MCF 10A (cell line): ENCODE measurements at regions not wholly inside any gene's neighbourhood (a gene's known extent, or its start where the extent isn't known, plus 50 kb on each side); places are given as distances from the start of the nearest gene placed in this dataset.

Experiments used
- BruUV-seq: library from RNA; stranded (reverse); fragments of 400-500 nt; replicated peaks from 2 replicates; lab custom pipeline; 2021; lab: Mats Ljungman, UMichigan
- CTCF ChIA-PET: fragments of 300-600 bp; sonication (Branson Sonifier 250); formaldehyde crosslinking; extraction: SDS; loops from one replicate; lab custom pipeline; 2021; ENCODE audit warnings: antibody characterized with exemption, inconsistent platforms; lab: Yijun Ruan, JAX
- POLR2A ChIA-PET: fragments of 300-600, 350-650 bp; sonication (Branson Sonifier 250); formaldehyde crosslinking; extraction: SDS; loops from one replicate; lab custom pipeline; 2020; ENCODE audit warnings: antibody characterized with exemption, inconsistent platforms; lab: Yijun Ruan, JAX
- DNase-seq: peaks from one replicate; pipeline ENCODE4 v3.0.0-alpha.2; 2018; ENCODE audit not compliant: unreplicated experiment
- H3K27ac Mint-ChIP-seq: one replicate; pipeline ENCODE4 v1.8.0; 2022; ENCODE audit warnings: mild to moderate bottlenecking, low read depth, mixed read lengths; ENCODE audit not compliant: unreplicated experiment
- H3K27me3 Mint-ChIP-seq: one replicate; pipeline ENCODE4 v1.8.0; 2022; ENCODE audit warnings: mixed read lengths; ENCODE audit not compliant: insufficient read depth, unreplicated experiment
- H3K36me3 Mint-ChIP-seq: one replicate; pipeline ENCODE4 v1.8.0; 2022; ENCODE audit warnings: mild to moderate bottlenecking, moderate library complexity, mixed read lengths; ENCODE audit not compliant: insufficient read depth, unreplicated experiment
- H3K4me1 Mint-ChIP-seq: one replicate; pipeline ENCODE4 v1.8.0; 2022; ENCODE audit warnings: mixed read lengths; ENCODE audit not compliant: insufficient read depth, unreplicated experiment
- H3K4me3 Mint-ChIP-seq: one replicate; pipeline ENCODE4 v1.8.0; 2022; ENCODE audit warnings: mild to moderate bottlenecking, moderate library complexity, mixed read lengths; ENCODE audit not compliant: unreplicated experiment
- H3K9me3 Mint-ChIP-seq: one replicate; pipeline ENCODE4 v1.8.0; 2022; ENCODE audit warnings: mixed read lengths; ENCODE audit not compliant: unreplicated experiment
- intact Hi-C: fragments of 100-400 bp; cut with micrococcal nuclease; formaldehyde crosslinking; loops from 2 replicates; pipeline ENCODE4 v1.14.1; 2022
- TF ChIP-seq, protein P1 (sequence below): fragments of 200-600 bp; IDR thresholded peaks from one replicate; pipeline ENCODE4 v1.8.0; 2022; ENCODE audit warnings: antibody characterized with exemption, mild to moderate bottlenecking; ENCODE audit not compliant: unreplicated experiment

DNA sequence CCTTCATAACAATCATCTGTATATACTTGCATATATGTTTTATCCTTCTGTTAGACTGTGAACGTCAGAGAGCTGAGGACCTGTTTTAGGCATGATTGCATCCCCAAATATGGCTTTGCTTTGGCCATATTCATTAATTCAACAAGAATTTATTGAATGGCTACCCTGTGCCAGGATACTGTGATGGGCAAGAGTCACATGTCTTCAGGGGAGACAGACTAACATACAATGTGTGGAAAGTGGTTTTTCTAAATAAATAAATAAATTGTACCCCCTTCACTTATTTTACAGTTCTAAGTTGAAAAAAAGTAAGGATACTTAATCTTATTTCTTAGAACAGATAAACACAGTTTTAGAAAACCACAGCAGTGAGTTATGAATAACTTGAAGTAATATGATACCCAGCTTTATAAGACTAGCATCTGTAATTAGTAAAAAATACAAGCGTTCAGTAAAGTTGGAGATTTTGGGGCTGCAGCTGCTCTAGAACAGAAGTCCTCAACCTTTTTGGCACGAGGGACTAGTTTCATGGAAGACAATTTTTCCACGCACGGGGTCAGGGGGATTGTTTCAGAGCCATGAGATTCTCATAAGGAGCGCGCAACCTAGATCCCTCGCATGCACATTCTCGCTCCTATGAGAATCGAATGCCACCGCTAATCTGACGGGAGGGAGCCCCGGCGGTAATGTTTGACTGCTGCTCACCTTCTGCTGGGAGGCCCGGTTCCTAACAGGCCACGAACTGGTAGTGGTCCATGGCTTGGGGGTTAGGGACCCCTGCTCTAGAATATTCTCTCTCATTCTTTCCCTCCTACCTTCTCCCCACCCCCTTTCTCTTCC is 89.4 kb upstream of the MTPN start:
- TF ChIP-seq, protein P1, sequence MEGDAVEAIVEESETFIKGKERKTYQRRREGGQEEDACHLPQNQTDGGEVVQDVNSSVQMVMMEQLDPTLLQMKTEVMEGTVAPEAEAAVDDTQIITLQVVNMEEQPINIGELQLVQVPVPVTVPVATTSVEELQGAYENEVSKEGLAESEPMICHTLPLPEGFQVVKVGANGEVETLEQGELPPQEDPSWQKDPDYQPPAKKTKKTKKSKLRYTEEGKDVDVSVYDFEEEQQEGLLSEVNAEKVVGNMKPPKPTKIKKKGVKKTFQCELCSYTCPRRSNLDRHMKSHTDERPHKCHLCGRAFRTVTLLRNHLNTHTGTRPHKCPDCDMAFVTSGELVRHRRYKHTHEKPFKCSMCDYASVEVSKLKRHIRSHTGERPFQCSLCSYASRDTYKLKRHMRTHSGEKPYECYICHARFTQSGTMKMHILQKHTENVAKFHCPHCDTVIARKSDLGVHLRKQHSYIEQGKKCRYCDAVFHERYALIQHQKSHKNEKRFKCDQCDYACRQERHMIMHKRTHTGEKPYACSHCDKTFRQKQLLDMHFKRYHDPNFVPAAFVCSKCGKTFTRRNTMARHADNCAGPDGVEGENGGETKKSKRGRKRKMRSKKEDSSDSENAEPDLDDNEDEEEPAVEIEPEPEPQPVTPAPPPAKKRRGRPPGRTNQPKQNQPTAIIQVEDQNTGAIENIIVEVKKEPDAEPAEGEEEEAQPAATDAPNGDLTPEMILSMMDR, result no peak
- intact Hi-C loops, result no loop called here
- Mint-ChIP-seq H3K27me3 (peaks cover 36% of the 10 kb centered on the region), H3K9me3 (no peaks in the 10 kb centered on the region), H3K4me3 (no peak overlapping the region), H3K36me3 (no peaks in the 10 kb centered on the region), H3K4me1 (no peaks in the 10 kb centered on the region), H3K27ac (no peak overlapping the region)
- POLR2A ChIA-PET, result no interaction called here
- DNase-seq, result no peak
- CTCF ChIA-PET, result no interaction called here
- no TSS peak for BruUV-seq

DNA sequence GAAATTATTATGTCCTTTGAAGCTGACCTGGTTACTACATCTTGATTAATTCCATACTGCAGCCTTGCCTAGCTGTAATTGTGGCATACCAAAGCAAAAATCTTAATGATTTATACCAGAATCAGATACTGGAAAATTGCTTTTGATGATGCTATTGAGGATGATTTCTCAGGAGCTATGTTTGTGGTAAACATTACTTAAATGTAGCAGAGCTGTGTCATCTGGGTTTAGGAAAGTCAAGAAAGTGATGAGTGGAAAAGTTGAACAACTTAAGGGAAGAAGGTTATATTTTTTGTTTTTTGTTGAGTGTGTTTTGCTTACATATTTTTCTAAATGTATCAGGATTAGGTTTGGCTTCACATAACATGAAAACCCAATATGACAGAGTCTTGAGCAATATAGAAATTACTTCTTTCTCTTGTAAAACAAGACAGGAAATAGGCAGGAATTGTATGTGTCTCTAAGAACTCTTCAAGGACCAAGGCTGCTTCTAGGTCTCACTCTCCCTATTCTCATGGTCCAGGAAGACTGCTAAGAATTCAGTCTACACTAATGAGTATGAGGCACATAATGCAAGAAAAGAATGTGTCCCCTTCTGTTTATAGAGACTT is 87.6 kb upstream of the MTPN start:
- ChIA-PET CTCF (interaction anchor here (0.6 kb wide), 1 partner anchor 8 kb away, joined by 3 read pairs; no protein-coding TSS in a partner anchor), POLR2A (no interaction called here)
- intact Hi-C loops, result no loop called here
- TF ChIP-seq, protein P1, result no peak
- Mint-ChIP-seq H3K36me3 (no peaks in the 10 kb centered on the region), H3K4me1 (no peaks in the 10 kb centered on the region), H3K9me3 (no peaks in the 10 kb centered on the region), H3K4me3 (no peak overlapping the region), H3K27ac (no peak overlapping the region), H3K27me3 (peaks cover 51% of the 10 kb centered on the region)
- no TSS peak for BruUV-seq
- DNase-seq, result no peak

DNA sequence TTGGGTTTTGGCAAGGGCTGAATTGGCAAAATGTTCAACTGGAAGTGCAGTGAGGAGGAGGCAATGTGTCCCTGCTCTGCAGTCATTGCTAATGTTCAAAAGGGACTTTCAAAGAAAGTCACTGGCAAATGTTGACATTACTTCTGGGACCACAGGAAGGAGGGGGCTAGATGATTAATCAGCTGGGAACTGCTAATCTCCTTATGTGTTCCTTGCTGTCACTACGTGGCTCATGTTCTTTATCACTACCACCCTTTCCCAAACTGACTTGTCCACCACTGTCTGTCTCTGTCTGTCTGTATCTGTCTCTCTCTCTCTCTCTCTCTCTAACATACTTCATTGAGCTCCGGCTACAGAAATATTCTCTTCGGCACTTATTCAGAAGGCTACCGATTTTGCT is 86.9 kb upstream of the MTPN start:
- Mint-ChIP-seq H3K36me3 (no peaks in the 10 kb centered on the region), H3K27me3 (peaks cover 57% of the 10 kb centered on the region), H3K4me3 (no peak overlapping the region), H3K27ac (no peak overlapping the region), H3K9me3 (no peaks in the 10 kb centered on the region), H3K4me1 (no peaks in the 10 kb centered on the region)
- no peak for DNase-seq
- ChIA-PET POLR2A (no interaction called here), CTCF (no interaction called here)
- TF ChIP-seq, protein P1, result no peak
- intact Hi-C loops, result no loop called here
- no TSS peak for BruUV-seq

DNA sequence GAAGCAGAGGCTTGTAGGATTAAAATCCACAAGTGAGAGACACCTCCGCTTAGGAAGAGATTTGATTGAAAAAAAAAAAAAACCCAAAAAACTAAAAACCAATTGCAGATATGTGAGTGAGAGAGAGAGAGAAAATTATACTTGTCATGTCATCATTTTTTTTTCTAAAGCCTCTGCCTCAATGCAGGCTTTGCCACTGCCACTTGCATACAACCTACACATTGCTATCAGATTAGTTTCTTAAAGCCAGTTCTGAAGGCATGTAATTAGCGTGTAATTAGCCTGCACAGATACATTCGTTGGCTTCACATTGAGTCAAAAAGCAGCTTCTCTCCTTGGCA is 86.1 kb upstream of the MTPN start:
- H3K4me1 Mint-ChIP-seq, result no peaks in the 10 kb centered on the region
- H3K27ac Mint-ChIP-seq, result no peak overlapping the region
- CTCF ChIA-PET, result no interaction called here
- no peak for DNase-seq
- POLR2A ChIA-PET, result no interaction called here
- TF ChIP-seq, protein P1, result no peak
- BruUV-seq, result no TSS peak
- H3K9me3 Mint-ChIP-seq, result no peaks in the 10 kb centered on the region
- intact Hi-C loops, result no loop called here
- H3K4me3 Mint-ChIP-seq, result no peak overlapping the region
- no peaks in the 10 kb centered on the region for H3K36me3 Mint-ChIP-seq
- peaks cover 65% of the 10 kb centered on the region for H3K27me3 Mint-ChIP-seq
